ENCODE measurements at regions not wholly inside any gene's neighbourhood (a gene's known extent, or its start where the extent isn't known, plus 50 kb on each side); places are given as distances from the start of the nearest gene placed in this dataset.

- ATAC-seq, result peak; percentile 71
- TF ChIP-seq SNAI2 (CRISPR knock-in tag; IDR thresholded peaks at IDR 0.05) (no peak), ZFP30 (CRISPR knock-in tag; IDR thresholded peaks at IDR 0.05) (no peak), CSDC2 (CRISPR knock-in tag; IDR thresholded peaks at IDR 0.05) (no peak), OSR1 (CRISPR knock-in tag; IDR thresholded peaks at IDR 0.05) (no peak), PATZ1 (CRISPR knock-in tag; IDR thresholded peaks at IDR 0.05; ENCODE audit: borderline replicate concordance) (peak; percentile 99; the same call in 1 of the 2 replicates), TOX (CRISPR knock-in tag; IDR thresholded peaks at IDR 0.05; ENCODE audit: borderline replicate concordance) (no peak), ISL1 (CRISPR knock-in tag; IDR thresholded peaks at IDR 0.05) (peak; percentile 63), BACH2 (CRISPR knock-in tag; IDR thresholded peaks at IDR 0.05; ENCODE audit: borderline replicate concordance) (no peak), TCF4 (CRISPR knock-in tag; IDR thresholded peaks at IDR 0.05; ENCODE audit: borderline replicate concordance) (no peak), ZFP3 (CRISPR knock-in tag; IDR thresholded peaks at IDR 0.05) (no peak), ZNF70 (CRISPR knock-in tag; IDR thresholded peaks at IDR 0.05) (no peak), CSRNP3 (CRISPR knock-in tag; IDR thresholded peaks at IDR 0.05) (no peak), ESRRG (CRISPR knock-in tag; IDR thresholded peaks at IDR 0.05) (no peak)
These were observed 271.0 kb upstream of the TBL1XR1 start for GRCh38 chr3:177468331-177468730.

- ATAC-seq, result no peak; the same call in 2 of the 3 replicates
- TF ChIP-seq TOX (CRISPR knock-in tag; IDR thresholded peaks at IDR 0.05; ENCODE audit: borderline replicate concordance), result no peak
- TF ChIP-seq TCF4 (CRISPR knock-in tag; IDR thresholded peaks at IDR 0.05; ENCODE audit: borderline replicate concordance), result no peak
- TF ChIP-seq ZNF565 (CRISPR knock-in tag; conservative IDR thresholded peaks at IDR 0.05; ENCODE audit: low read depth), result no peak
- TF ChIP-seq PPARA (CRISPR knock-in tag; IDR thresholded peaks at IDR 0.05; ENCODE audit: borderline replicate concordance), result no peak
These were observed 271.5 kb upstream of the TBL1XR1 start for GRCh38 chr3:177468816-177469215.

GRCh38 chr3:177469216-177469615 is 271.9 kb upstream of the TBL1XR1 start:
- ATAC-seq, result no peak
- TF ChIP-seq ARNTL (CRISPR knock-in tag; IDR thresholded peaks at IDR 0.05; ENCODE audit: borderline replicate concordance, low read depth) (no peak), ZNF70 (CRISPR knock-in tag; IDR thresholded peaks at IDR 0.05) (no peak), PPARA (CRISPR knock-in tag; IDR thresholded peaks at IDR 0.05; ENCODE audit: borderline replicate concordance) (no peak), TSHZ2 (CRISPR knock-in tag; IDR thresholded peaks at IDR 0.05) (no peak), ZC3H10 (CRISPR knock-in tag; IDR thresholded peaks at IDR 0.05) (no peak), BACH2 (CRISPR knock-in tag; IDR thresholded peaks at IDR 0.05; ENCODE audit: borderline replicate concordance) (no peak), ZFP30 (CRISPR knock-in tag; IDR thresholded peaks at IDR 0.05) (no peak), ESRRG (CRISPR knock-in tag; IDR thresholded peaks at IDR 0.05) (no peak), RARB (CRISPR knock-in tag; IDR thresholded peaks at IDR 0.05) (no peak), ZNF8 (CRISPR knock-in tag; IDR thresholded peaks at IDR 0.05) (no peak), CREB5 (CRISPR knock-in tag; IDR thresholded peaks at IDR 0.05; ENCODE audit: low read depth) (no peak), OSR1 (CRISPR knock-in tag; IDR thresholded peaks at IDR 0.05) (no peak), ZNF565 (CRISPR knock-in tag; conservative IDR thresholded peaks at IDR 0.05; ENCODE audit: low read depth) (no peak), ISL1 (CRISPR knock-in tag; IDR thresholded peaks at IDR 0.05) (no peak), ZFP3 (CRISPR knock-in tag; IDR thresholded peaks at IDR 0.05) (no peak), SNAI2 (CRISPR knock-in tag; IDR thresholded peaks at IDR 0.05) (no peak), PATZ1 (CRISPR knock-in tag; IDR thresholded peaks at IDR 0.05; ENCODE audit: borderline replicate concordance) (no peak)

Measured in SK-N-SH treated with all-trans-retinoic acid at 6 μM for 48 hours (cell line).